H1 (cell line): ENCODE measurements at regions not wholly inside any gene's neighbourhood (a gene's known extent, or its start where the extent isn't known, plus 50 kb on each side); places are given as distances from the start of the nearest gene placed in this dataset.

Source experiments
- CTCF ChIA-PET: fragments of 300-600 bp; sonication (Branson Sonifier 250); formaldehyde crosslinking; loops from one replicate; lab custom pipeline; 2021; ENCODE audit not compliant: partially characterized antibody; lab: Charles Lee
- POLR2A ChIA-PET: fragments of 300-600 bp; sonication (Branson Sonifier 250); formaldehyde crosslinking; loops from one replicate; lab custom pipeline; 2021; ENCODE audit warnings: inconsistent platforms; ENCODE audit not compliant: partially characterized antibody; lab: Charles Lee
- DNase-seq, 2 experiments: peaks; one replicate each; pipeline versions ENCODE4 v3.0.0 to v3.0.0-alpha.2; 2010 to 2022; ENCODE audit warnings: low spot score in 2 of 2, low read depth in 1 of 2, mixed read lengths in 1 of 2
- FAIRE-seq: peaks from 2 replicates; lab custom pipeline; 2011; peaks lifted over from hg19 to GRCh38; lab: Jason Lieb, UNC
- H2AFZ ChIP-seq: 2 replicates; pipeline ENCODE4 v1.8.1; 2012; ENCODE audit warnings: low read length, inconsistent platforms
- H2AK5ac ChIP-seq: 2 replicates; pipeline ENCODE4 v1.6.1; 2013; ENCODE audit warnings: low read depth, low read length
- H2BK120ac ChIP-seq: replicated peaks from 2 replicates; pipeline ENCODE3; 2013; ENCODE audit warnings: low read depth, low read length, inconsistent platforms
- H2BK12ac ChIP-seq: 2 replicates; pipeline ENCODE4 v1.6.1; 2013; ENCODE audit warnings: low read depth, low read length
- H2BK15ac ChIP-seq: 2 replicates; pipeline ENCODE4 v1.6.1; 2013; ENCODE audit warnings: low read length
- H2BK20ac ChIP-seq: 2 replicates; pipeline ENCODE4 v1.6.1; 2013; ENCODE audit warnings: low read length
- H2BK5ac ChIP-seq: 2 replicates; pipeline ENCODE4 v1.6.1; 2013; ENCODE audit warnings: low read depth, low read length
- H3K14ac ChIP-seq: 2 replicates; pipeline ENCODE4 v1.6.1; 2013; ENCODE audit warnings: inconsistent platforms; ENCODE audit not compliant: insufficient read length
- H3K18ac ChIP-seq: 2 replicates; pipeline ENCODE4 v1.6.1; 2013; ENCODE audit warnings: low read length; ENCODE audit errors: extremely low read depth
- H3K23ac ChIP-seq: 2 replicates; pipeline ENCODE4 v1.6.1; 2013; ENCODE audit warnings: inconsistent platforms; ENCODE audit not compliant: insufficient read length
- H3K23me2 ChIP-seq: 2 replicates; pipeline ENCODE4 v1.6.1; 2013; ENCODE audit warnings: low read depth, low read length
- H3K27ac ChIP-seq: 2 replicates; pipeline ENCODE4 v1.6.1; 2011; ENCODE audit warnings: low read depth, low read length, inconsistent platforms
- H3K27me3 ChIP-seq, 4 experiments: replicated peaks in 1 of 4; 1 replicate in 1 of 4; 2 replicates in 3 of 4; pipeline versions ENCODE4 v1.6.1 to v1.8.1; 2011 to 2013; ENCODE audit warnings: low read length in 3 of 4, mild to moderate bottlenecking in 3 of 4, inconsistent platforms in 2 of 4, mixed read lengths in 2 of 4, moderate library complexity in 1 of 4; ENCODE audit not compliant: control insufficient read depth in 3 of 4, insufficient read depth in 3 of 4; ENCODE audit errors: extremely low read depth in 1 of 4
- H3K36me3 ChIP-seq, 4 experiments: 2 replicates each; pipeline versions ENCODE4 v1.6.1 to v1.8.1; 2011 to 2013; ENCODE audit warnings: mild to moderate bottlenecking in 4 of 4, low read length in 3 of 4, moderate library complexity in 2 of 4, control low read depth in 1 of 4, inconsistent platforms in 1 of 4; ENCODE audit not compliant: insufficient read depth in 4 of 4, control insufficient read depth in 2 of 4
- H3K4ac ChIP-seq: replicated peaks from 2 replicates; pipeline ENCODE3; 2013; ENCODE audit warnings: low read length, low read depth, mixed read lengths, inconsistent platforms; ENCODE audit not compliant: insufficient read length
- H3K4me1 ChIP-seq, 4 experiments: replicated peaks in 1 of 4; 1 replicate in 1 of 4; 2 replicates in 3 of 4; pipeline versions ENCODE4 v1.6.1 to v1.8.1; 2011 to 2013; ENCODE audit warnings: low read length in 3 of 4, inconsistent platforms in 2 of 4, mixed read lengths in 1 of 4; ENCODE audit not compliant: insufficient read depth in 4 of 4, control insufficient read depth in 3 of 4
- H3K4me2 ChIP-seq, 2 experiments: 2 replicates each; pipeline versions ENCODE4 v1.6.1 to v1.8.1; 2011 to 2013; ENCODE audit warnings: low read depth in 2 of 2, low read length in 2 of 2, control low read depth in 1 of 2, inconsistent platforms in 1 of 2, mild to moderate bottlenecking in 1 of 2; ENCODE audit not compliant: insufficient read depth in 1 of 2
- H3K4me3 ChIP-seq, 4 experiments: fragments of 200-600, 300-600 bp in 1 of 4; sonication (generic), shearing (Covaris generic), sonication (Bioruptor Twin) in 1 of 4; 2 replicates each; pipeline versions ENCODE4 v1.5.1 to v1.8.1; 2011 to 2016; ENCODE audit warnings: low read length in 4 of 4, low read depth in 3 of 4, control low read depth in 2 of 4, inconsistent platforms in 2 of 4, mild to moderate bottlenecking in 2 of 4, mixed read lengths in 1 of 4, moderate library complexity in 1 of 4; ENCODE audit not compliant: insufficient read depth in 2 of 4; ENCODE audit errors: extremely low read depth in 1 of 4
- H3K56ac ChIP-seq: replicated peaks from 2 replicates; pipeline ENCODE3; 2013; ENCODE audit warnings: low read depth, mild to moderate bottlenecking, mixed read lengths, low read length, inconsistent platforms; ENCODE audit not compliant: insufficient read length
- H3K79me1 ChIP-seq: 2 replicates; pipeline ENCODE4 v1.6.1; 2013; ENCODE audit warnings: low read depth, low read length, control low read depth
- H3K79me2 ChIP-seq, 2 experiments: 2 replicates each; pipeline versions ENCODE4 v1.6.1 to v1.8.1; 2012 to 2013; ENCODE audit warnings: low read length in 2 of 2, mild to moderate bottlenecking in 2 of 2, inconsistent platforms in 1 of 2; ENCODE audit not compliant: insufficient read depth in 2 of 2, control insufficient read depth in 1 of 2
- H3K9ac ChIP-seq, 4 experiments: replicated peaks in 1 of 4; 1 replicate in 1 of 4; 2 replicates in 3 of 4; pipeline versions ENCODE4 v1.6.1 to v1.8.1; 2011 to 2013; ENCODE audit warnings: low read depth in 3 of 4, low read length in 3 of 4, control low read depth in 2 of 4, mild to moderate bottlenecking in 2 of 4, moderate library complexity in 2 of 4, inconsistent platforms in 1 of 4; ENCODE audit errors: extremely low read depth in 1 of 4
- H3K9me3 ChIP-seq, 2 experiments: 2 replicates each; pipeline versions ENCODE4 v1.6.1 to v1.8.1; 2012 to 2013; ENCODE audit warnings: mild to moderate bottlenecking in 2 of 2, moderate library complexity in 2 of 2, control low read depth in 1 of 2, inconsistent platforms in 1 of 2, low read depth in 1 of 2, low read length in 1 of 2, mixed read lengths in 1 of 2; ENCODE audit not compliant: insufficient read depth in 2 of 2
- H4K20me1 ChIP-seq, 2 experiments: replicated peaks in 1 of 2; 2 replicates each; pipeline versions ENCODE3 to v1.8.1; 2011 to 2013; ENCODE audit warnings: inconsistent platforms in 2 of 2, low read length in 2 of 2, mild to moderate bottlenecking in 1 of 2; ENCODE audit not compliant: insufficient read depth in 2 of 2, control insufficient read depth in 1 of 2
- H4K5ac ChIP-seq: 2 replicates; pipeline ENCODE4 v1.6.1; 2013; ENCODE audit warnings: low read length, low read depth, mixed read lengths, inconsistent platforms; ENCODE audit not compliant: insufficient read length
- H4K8ac ChIP-seq: 2 replicates; pipeline ENCODE4 v1.8.0; 2013; ENCODE audit warnings: mild to moderate bottlenecking, moderate library complexity, low read length, inconsistent platforms; ENCODE audit not compliant: insufficient read depth; ENCODE audit errors: extremely low read depth
- H4K91ac ChIP-seq: replicated peaks from 2 replicates; pipeline ENCODE3; 2013; ENCODE audit warnings: low read length, mixed read lengths, inconsistent platforms; ENCODE audit not compliant: insufficient read length
- CHD1 ChIP-seq: IDR thresholded peaks from 2 replicates; pipeline ENCODE4 v1.6.1; 2012; ENCODE audit warnings: low read depth, low read length, improper control_type of control experiment
- KDM5A ChIP-seq: fragments of 200-600 bp; IDR thresholded peaks from 2 replicates; pipeline ENCODE4 v1.7.1; 2012; ENCODE audit warnings: mild to moderate bottlenecking, low read length, inconsistent platforms, mixed read lengths
- SIN3A ChIP-seq, 2 experiments: IDR thresholded peaks in 1 of 2; conservative IDR thresholded peaks in 1 of 2; 2 replicates each; pipeline ENCODE4 v1.6.1; 2011 to 2012; ENCODE audit warnings: low read length in 2 of 2, improper control_type of control experiment in 1 of 2, low read depth in 1 of 2, mild to moderate bottlenecking in 1 of 2
- WGBS, 2 experiments: shearing (Covaris generic) in 1 of 2; methylation state at CpG; one replicate each; pipeline versions ENCODE4 v1.1.6 to v1.1.7; 2013 to 2015; ENCODE audit warnings: low lambda C conversion rate in 2 of 2, mixed read lengths in 2 of 2, inconsistent platforms in 1 of 2, low coverage in 1 of 2, missing lambda C conversion rate in 1 of 2; ENCODE audit not compliant: insufficient replicate concordance in 2 of 2, insufficient coverage in 1 of 2, insufficient read length in 1 of 2; ENCODE audit errors: extremely low coverage in 1 of 2, missing lambda C conversion rate in 1 of 2; 5-methylcytosine and 5-hydroxymethylcytosine counted together

GRCh38 chr10:4136121-4136520, 351.1 kb upstream of the KLF6 start:
- H3K4ac ChIP-seq, result no peak overlapping the region
- no peaks in the 10 kb centered on the region for H3K27me3 ChIP-seq
- CTCF ChIA-PET, result interaction anchor here (1.5 kb wide), 1 partner anchor 12 kb away, joined by 3 read pairs; no protein-coding TSS in a partner anchor
- H3K4me1 ChIP-seq, result no peaks in the 10 kb centered on the region
- 82% methylated on average over 2 of the region's 2 CpGs; no CpG with 5 or more reads in 1 of the 2 experiments for WGBS, 2 experiments
- H2AFZ ChIP-seq, result no peak overlapping the region
- peaks cover 5% of the 10 kb centered on the region; the same call in 1 of the 2 replicates for H3K23me2 ChIP-seq
- DNase-seq, result no peak
- H3K4me3 ChIP-seq, result no peak overlapping the region
- H2AK5ac ChIP-seq, result no peak overlapping the region
- no peak overlapping the region for H4K5ac ChIP-seq
- no peak for FAIRE-seq
- H3K14ac ChIP-seq, result no peak overlapping the region
- H2BK5ac ChIP-seq, result no peak overlapping the region
- H3K27ac ChIP-seq, result no peak overlapping the region
- H4K20me1 ChIP-seq, result peaks cover 0 to 3% of the 10 kb centered on the region in 2 experiments
- peaks cover 5 to 13% of the 10 kb centered on the region in 2 experiments; a peak in 2 of 4 replicates for H3K9me3 ChIP-seq
- H2BK12ac ChIP-seq, result no peak overlapping the region
- no peak overlapping the region for H2BK120ac ChIP-seq
- no peaks in the 10 kb centered on the region for H3K36me3 ChIP-seq
- H4K8ac ChIP-seq, result no peak overlapping the region
- H2BK20ac ChIP-seq, result no peak overlapping the region
- no peak overlapping the region for H2BK15ac ChIP-seq
- no peaks in the 10 kb centered on the region for H3K79me1 ChIP-seq
- H3K56ac ChIP-seq, result no peak overlapping the region
- POLR2A ChIA-PET, result no interaction called here
- H4K91ac ChIP-seq, result no peak overlapping the region
- H3K79me2 ChIP-seq, result no peaks in the 10 kb centered on the region
- H3K9ac ChIP-seq, result no peak overlapping the region
- H3K23ac ChIP-seq, result no peak overlapping the region
- no peak for TF ChIP-seq CHD1
- no peak for TF ChIP-seq KDM5A
- no peak for TF ChIP-seq SIN3A (conservative IDR thresholded peaks at IDR 0.05 in 1 of 2, IDR thresholded peaks at IDR 0.05 in 1 of 2; ENCODE audit: low read depth in 1 of 2, low read length in 2 of 2)
- H3K4me2 ChIP-seq, result no peak overlapping the region
- no peak overlapping the region for H3K18ac ChIP-seq
